B cell (primary cell): ENCODE measurements at regions not wholly inside any gene's neighbourhood (a gene's known extent, or its start where the extent isn't known, plus 50 kb on each side); places are given as distances from the start of the nearest gene placed in this dataset.

Experiments
- EZH2 ChIP-seq: IDR thresholded peaks from 2 replicates; pipeline ENCODE4 v1.6.1; 2012; ENCODE audit warnings: borderline replicate concordance, low read depth, mild to moderate bottlenecking, moderate library complexity, low read length; ENCODE audit not compliant: insufficient read depth, poor library complexity, severe bottlenecking
- TF ChIP-seq, protein P1 (sequence below): fragments of 200-600 bp; IDR thresholded peaks from one replicate; pipeline ENCODE4 v1.8.0; 2022; ENCODE audit warnings: antibody characterized with exemption, mild to moderate bottlenecking

DNA sequence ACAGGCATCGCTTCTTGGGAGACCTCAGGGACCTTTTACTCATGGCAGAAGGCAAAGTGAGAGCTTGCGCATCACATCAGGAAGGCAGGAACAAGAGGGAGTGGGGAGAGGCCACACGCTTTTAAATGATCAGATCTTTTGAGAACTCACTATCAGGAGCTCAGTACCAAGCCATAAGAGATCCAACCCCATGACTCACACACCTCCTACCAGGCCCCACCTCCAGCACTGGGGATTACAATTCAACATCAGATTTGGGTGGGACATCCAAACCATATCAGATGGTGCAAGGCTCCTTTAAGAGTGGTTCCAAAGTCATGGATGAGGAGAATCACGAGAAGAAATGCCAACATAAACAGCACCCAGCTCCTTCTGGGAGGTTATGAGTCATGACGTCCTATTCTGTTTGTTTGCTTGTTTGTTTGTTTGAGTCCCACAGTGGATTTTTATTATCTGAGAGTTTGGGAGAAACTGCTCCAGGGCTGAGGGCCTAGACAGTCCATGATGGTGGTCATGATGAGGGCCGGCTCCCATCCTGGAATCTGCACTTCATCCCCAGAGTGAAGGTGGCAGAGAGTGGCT is 453.5 kb downstream of the GADD45G start:
- TF ChIP-seq, protein P1, sequence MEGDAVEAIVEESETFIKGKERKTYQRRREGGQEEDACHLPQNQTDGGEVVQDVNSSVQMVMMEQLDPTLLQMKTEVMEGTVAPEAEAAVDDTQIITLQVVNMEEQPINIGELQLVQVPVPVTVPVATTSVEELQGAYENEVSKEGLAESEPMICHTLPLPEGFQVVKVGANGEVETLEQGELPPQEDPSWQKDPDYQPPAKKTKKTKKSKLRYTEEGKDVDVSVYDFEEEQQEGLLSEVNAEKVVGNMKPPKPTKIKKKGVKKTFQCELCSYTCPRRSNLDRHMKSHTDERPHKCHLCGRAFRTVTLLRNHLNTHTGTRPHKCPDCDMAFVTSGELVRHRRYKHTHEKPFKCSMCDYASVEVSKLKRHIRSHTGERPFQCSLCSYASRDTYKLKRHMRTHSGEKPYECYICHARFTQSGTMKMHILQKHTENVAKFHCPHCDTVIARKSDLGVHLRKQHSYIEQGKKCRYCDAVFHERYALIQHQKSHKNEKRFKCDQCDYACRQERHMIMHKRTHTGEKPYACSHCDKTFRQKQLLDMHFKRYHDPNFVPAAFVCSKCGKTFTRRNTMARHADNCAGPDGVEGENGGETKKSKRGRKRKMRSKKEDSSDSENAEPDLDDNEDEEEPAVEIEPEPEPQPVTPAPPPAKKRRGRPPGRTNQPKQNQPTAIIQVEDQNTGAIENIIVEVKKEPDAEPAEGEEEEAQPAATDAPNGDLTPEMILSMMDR, result no peak
- TF ChIP-seq EZH2, result no peak
